ENCODE measurements at regions not wholly inside any gene's neighbourhood (a gene's known extent, or its start where the extent isn't known, plus 50 kb on each side); places are given as distances from the start of the nearest gene placed in this dataset.
"Not testable (repeated sequence)": the region's sequence is repeated elsewhere in the genome, so short reads cannot be mapped to it uniquely, and the experiment has no call there.

- no peak for DNase-seq
Observed at GRCh38 chr1:102365071-102365470, 368.3 kb upstream of the OLFM3 start.

- DNase-seq = no peak
Observed at GRCh38 chr1:102336602-102337001, 339.9 kb upstream of the OLFM3 start.

DNA sequence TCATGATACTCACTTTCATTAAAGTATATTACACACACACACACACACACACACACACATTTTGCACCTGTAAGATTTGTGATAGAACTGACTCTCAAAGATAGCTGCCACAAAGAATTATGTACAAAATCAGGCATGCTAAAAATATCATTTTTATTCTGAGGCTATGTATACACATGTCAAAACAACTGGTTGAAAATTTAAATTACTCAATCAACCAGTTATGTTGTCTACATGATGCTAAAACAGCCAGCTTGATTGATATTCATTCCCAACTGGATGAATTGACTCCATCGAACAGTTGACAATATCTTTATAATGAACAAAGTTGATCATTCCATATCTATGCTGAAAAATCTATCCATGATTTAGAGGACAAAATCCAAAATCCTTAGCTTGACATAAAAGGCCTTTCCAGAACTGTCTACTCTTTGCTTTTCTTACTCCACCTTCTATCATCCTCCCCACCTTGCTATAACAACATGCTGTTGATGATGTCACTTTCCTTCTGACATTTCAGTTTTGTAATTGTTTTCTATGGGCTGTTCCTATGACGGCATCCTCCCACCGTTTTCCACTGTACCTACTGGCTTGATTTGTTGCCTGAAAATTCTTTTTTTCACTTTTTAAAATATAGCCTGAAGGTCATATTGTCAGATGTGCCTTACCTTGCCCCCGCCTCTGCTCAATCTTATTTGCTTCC is 321.5 kb upstream of the OLFM3 start:
- DNase-seq = no peak

DNA sequence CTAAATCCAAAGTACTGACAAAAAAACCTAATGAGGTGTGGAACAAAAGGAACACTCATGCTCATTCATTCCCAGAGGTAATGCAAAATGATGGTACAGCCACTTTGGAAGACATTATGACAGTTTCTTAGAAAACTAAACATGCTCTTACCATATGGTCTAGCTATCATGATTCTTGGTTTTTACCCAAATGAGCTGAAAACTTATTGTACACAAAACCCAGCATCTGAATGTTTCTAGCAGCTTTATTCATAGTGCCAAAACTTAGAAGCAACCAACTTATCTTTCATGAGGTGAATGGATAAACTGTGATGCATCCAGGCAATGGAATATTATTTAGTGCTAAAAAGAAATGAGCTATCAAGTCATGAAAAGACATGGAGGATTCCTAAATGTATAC is 318.4 kb upstream of the OLFM3 start:
- DNase-seq = no peak

DNA sequence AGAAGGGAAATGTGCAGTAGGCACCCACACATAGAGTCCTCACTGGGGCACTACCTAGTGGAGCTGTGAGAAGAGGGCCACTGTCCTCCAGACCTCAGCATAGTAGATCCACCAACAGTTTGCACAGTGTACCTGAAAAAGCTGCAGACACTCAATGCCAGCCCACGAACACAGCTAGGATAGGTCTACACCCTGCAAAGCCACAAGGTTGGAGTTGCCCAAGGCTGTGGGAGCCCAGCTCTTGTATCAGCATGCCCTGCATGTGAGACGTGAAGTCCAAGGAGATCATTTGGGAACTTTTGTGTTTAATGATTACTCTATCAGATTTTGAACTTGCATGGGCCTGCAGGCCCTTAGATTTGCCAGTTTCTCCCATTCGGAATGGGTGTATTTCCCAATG is 299.4 kb upstream of the OLFM3 start:
- DNase-seq = no peak

GRCh38 chr1:102282955-102283354 is 286.2 kb upstream of the OLFM3 start:
- DNase-seq = no peak

DNA sequence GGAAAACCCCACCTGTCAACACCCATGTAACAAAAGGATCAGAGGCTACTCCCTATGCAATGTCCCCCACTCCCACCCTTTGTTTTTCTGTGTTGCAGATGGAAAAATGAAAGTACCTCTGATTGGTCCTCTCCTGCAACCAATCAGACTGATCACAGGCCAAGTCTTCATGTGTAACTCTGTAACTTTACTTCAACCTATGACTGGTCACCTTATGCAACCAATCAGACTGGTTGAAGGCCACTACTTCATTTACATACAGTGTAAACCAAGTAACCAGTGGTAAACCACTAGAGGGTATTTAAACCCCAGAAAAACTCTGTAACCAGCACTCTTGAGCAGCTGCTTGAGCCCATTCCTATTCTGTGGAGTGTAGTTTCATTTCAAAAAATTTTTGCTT is 266.3 kb upstream of the OLFM3 start:
- no peak for DNase-seq

DNA sequence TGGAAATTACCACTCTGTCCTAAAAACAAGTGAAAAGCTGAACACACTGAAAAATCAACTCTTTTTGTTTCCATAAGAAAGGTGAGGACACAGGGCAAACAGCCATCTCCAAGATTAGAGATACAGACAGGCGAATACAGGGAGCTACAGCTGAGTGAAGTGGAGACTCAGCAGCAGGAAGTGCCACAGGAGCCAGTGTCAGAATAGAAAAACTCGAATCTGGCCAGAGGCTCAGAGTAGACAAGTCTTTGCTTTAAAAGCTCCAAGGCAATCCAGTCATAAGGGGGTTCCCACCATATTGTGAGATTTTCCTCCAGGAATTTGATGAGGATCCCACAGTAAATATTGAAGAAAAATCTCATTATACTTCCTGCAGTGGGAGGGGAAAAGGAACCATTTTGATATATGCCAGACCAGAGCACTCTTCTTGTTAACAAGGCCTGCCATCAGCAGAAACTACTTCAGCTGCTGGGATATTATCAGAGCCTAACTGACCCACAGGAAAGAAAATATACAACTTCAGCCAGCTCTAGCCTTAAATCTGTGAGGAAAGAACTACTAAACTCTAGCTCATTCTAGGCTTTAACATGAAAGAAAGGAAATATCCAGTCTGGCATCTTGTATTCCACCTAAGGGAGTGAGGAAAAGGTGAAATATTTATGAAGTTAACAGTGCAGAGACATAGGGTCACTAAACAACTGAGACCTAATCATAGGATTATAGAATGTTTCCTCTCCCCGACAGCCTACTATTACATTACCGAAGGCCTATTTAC is 256.2 kb upstream of the OLFM3 start:
- DNase-seq = no peak

- no peak for DNase-seq
Observed at GRCh38 chr1:102241431-102242338, 245.0 kb upstream of the OLFM3 start.

GRCh38 chr1:102239247-102239646 is 242.5 kb upstream of the OLFM3 start:
- DNase-seq = no peak

DNA sequence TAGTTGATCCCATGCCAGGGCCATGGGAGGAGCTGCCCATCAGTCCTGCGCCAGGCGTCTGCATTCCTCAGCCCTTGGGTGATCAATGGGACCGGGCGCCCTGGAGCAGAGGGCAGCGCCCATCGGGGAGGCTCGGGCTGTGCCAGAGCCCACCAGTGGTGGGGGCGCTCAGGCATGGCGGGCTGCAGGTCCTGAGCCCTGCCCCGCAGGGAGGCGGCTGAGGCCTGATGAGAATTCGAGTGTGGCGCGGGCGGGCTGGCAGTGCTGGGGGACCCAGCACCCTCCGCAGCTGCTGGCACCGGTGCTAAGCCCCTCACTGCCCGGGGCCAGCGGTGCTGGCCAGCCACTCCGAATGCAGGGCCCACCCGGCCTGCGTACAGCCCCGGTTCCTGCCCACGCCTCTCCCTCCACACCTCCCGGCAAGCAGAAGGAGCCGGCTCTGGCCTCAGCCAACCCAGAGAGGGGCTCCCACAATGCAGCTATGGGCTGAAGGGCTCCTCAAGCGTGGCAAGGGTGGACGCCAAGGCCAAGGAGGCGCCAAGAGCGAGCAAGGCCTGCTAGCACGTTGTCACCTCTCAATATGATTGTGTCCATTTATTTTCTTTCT is 238.1 kb upstream of the OLFM3 start:
- no peak for DNase-seq

DNA sequence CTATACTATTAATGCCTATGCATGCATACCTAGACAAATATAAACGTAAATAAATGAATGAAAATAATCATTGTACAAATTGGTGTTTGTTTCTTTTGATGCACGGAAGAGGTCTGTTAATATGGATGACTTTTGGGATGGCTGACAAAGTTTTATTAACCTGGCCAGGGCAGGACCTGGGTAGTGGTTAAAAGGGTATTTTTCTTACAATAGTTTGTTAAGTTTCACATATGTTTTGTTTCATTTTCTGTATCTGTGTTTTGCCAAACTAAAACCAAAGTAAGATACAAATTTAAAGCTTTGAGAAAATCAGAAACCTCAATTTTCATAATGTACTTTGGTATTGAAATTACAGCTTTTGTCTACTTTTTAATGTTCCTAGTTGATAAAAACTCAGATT is 222.7 kb upstream of the OLFM3 start:
- DNase-seq = no peak

DNA sequence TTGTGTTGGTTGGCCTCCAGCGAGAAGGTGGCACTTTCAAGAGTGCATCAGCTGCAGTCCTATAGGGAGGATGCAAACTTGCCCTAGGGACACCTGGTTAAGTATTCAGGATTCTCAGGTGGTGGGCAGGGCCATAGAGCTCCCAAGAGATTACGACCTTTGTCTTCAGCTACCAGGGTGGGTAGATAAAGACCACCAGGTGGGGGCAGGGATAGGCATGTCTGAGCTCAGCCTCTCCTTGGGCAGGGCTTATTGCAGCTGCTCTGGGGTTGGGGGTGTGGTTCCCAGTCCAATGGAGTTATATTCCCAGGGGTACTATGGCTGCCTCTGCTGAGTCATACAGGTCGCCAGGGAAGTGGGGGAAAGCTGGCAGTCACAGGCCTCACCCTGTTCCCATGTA is 214.2 kb upstream of the OLFM3 start:
- not testable (repeated sequence) for DNase-seq

DNA sequence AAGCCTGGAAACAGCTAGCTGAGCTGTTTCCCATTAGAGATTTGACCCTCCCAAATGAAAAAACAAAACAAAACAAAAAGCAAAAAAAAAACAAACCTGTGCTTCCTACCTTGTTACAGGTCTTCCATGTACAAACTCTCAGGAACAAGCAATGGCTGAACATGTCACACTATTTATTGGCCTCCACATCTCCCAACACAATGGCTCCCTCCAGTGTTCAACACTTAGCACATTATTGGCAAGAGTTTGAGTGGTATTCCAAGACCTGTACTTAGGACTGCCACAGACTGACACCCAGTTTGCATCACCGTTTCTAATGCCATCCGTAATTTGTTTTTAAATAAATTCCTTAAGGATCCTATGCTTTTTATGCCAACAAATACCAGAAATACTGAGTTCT is 195.0 kb upstream of the OLFM3 start:
- DNase-seq = peak in 3 of 4 experiments; percentile 1 to 3 (median 2)

- no peak for DNase-seq
Observed at GRCh38 chr1:102190429-102190828, 193.7 kb upstream of the OLFM3 start.

DNA sequence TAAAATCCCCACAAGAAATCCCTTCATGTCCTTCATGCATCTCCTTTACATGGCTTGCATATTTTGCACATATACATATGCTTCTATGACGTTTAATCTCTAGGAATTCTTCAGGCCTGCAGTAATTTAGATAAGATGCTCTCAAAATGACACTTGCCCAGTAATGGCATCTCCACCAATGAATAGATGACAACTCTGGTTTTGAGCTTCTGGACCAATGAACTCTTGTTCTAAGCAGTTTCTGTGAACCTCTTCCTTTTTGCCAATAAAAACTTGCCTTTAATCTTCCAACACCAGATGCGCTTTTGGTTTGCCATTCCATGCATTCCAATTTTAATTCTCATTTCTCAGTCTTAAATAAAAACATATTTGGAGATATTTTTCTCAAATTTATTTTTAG is 189.8 kb upstream of the OLFM3 start:
- DNase-seq = no peak

DNA sequence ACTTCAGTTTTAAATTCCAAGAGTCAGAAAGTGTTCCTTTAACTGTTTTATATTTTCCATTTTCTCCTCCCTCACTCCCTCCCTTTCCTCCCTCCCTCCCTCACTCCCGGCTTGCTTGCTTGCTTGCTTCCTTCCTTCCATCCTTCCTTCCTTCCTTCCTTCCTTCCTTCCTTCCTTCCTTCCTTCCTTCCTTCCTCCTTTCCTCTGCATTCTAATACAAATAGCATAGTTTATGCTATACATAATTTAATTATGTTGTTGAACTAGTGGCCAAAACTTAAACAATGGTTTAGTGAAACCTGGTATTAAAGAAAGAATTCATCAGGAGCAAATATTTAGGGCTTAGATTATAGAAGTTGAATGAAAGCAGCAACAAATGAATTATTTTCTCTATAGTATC is 188.5 kb upstream of the OLFM3 start:
- no peak for DNase-seq

GRCh38 chr1:102184477-102184876 is 187.8 kb upstream of the OLFM3 start:
- no peak for DNase-seq

DNA sequence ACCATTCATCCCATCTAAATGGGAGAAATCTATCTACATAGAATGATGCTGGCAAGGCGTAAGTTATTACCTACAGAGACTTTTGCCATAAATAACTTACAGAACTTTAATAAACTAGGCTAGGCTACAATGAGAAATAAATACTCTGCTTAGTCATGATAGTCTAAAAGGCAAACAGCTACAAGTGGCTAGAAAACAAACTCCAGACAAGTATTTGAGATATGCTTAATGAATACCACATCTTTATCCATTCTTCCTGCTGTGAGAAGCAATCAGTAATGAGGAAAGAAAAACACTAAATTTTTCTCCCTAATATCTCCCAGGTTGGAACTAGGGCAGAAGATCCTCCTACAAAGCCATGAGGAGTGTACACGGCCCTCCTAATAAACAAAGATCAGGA is 187.0 kb upstream of the OLFM3 start:
- no peak for DNase-seq

- DNase-seq = no peak
Observed at GRCh38 chr1:102182603-102183260, 186.0 kb upstream of the OLFM3 start.

GRCh38 chr1:102181341-102181740 is 184.6 kb upstream of the OLFM3 start:
- DNase-seq = no peak

DNA sequence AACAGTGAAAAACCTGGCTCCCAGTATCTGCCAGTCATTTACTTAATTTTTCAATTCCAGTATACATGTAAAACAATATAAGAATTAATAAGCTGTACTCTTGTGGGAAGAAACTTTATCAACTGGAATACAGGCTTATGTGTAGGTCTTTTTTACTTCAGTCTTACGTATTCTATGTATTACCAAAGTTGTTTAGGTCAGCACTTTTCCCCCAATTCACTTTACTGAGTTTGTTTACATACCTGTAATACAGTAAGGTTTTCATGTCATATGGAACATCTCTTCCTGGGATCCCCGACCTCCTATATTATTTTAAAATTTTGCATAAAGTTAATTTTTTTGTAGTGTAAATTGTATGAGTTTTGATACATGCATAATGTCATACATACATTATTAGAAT is 181.8 kb upstream of the OLFM3 start:
- no peak for DNase-seq

All from suppressor macrophage (primary cell).